HEK293T (cell line): ENCODE measurements at regions not wholly inside any gene's neighbourhood (a gene's known extent, or its start where the extent isn't known, plus 50 kb on each side); places are given as distances from the start of the nearest gene placed in this dataset.

Experiments
- ELF4 ChIP-seq: fragments of 450-650 bp; IDR thresholded peaks from 2 replicates; pipeline ENCODE4 v1.6.1; 2017; ENCODE audit warnings: antibody characterized with exemption
- FOXK2 ChIP-seq: fragments of 450-650 bp; IDR thresholded peaks from 2 replicates; pipeline ENCODE4 v1.6.1; 2016; ENCODE audit warnings: mild to moderate bottlenecking
- HDGF ChIP-seq: fragments of 450-650 bp; IDR thresholded peaks from 2 replicates; pipeline ENCODE4 v1.6.1; 2017; ENCODE audit warnings: antibody characterized with exemption, borderline replicate concordance
- PKNOX1 ChIP-seq: fragments of 450-650 bp; IDR thresholded peaks from 2 replicates; pipeline ENCODE4 v1.6.1; 2016
- SP1 ChIP-seq: fragments of 450-650 bp; IDR thresholded peaks from 2 replicates; pipeline ENCODE4 v1.6.1; 2017
- SUZ12 ChIP-seq: fragments of 450-650 bp; IDR thresholded peaks from 2 replicates; pipeline ENCODE4 v1.6.1; 2016; ENCODE audit warnings: mild to moderate bottlenecking
- TARDBP ChIP-seq: fragments of 450-650 bp; IDR thresholded peaks from 2 replicates; pipeline ENCODE4 v1.6.1; 2016

DNA sequence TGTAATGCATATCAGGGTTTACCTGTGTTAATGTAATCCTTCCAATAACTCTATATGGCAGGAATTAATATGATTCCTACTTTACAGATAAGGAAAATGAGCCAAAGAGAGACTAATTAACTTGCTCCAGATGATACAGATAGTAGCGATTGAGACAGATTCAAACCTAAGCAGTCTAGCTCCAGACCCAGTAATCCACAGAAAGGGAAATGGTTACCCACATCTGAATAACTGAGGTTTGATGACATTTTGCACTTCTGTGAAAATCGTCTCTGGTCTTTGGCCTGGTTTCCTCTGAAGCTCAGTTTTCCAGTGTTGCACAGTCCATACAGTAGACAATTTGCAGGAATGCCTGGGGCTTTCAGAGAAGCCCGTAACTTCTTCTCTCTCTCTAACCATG, 177.1 kb upstream of the UMPS start:
- TF ChIP-seq TARDBP, result no peak
- no peak for TF ChIP-seq HDGF
- no peak for TF ChIP-seq SP1
- TF ChIP-seq SUZ12, result no peak
- no peak for TF ChIP-seq PKNOX1
- TF ChIP-seq FOXK2, result no peak
- TF ChIP-seq ELF4, result no peak
